T47D (cell line): ENCODE measurements at regions not wholly inside any gene's neighbourhood (a gene's known extent, or its start where the extent isn't known, plus 50 kb on each side); places are given as distances from the start of the nearest gene placed in this dataset.
"Not testable (repeated sequence)": the region's sequence is repeated elsewhere in the genome, so short reads cannot be mapped to it uniquely, and the experiment has no call there.

Experiments
- DNase-seq, 2 experiments: peaks; one replicate each; pipeline versions ENCODE4 v3.0.0 to v3.0.0-alpha.2; 2011 to 2012; ENCODE audit warnings: low read depth in 1 of 2, low spot score in 1 of 2
- in situ Hi-C: cut with HindIII; loops from 2 replicates; pipeline ENCODE4 v1.10.0; 2016; ENCODE audit warnings: low sequenced_read_pairs, low pct_unique_long_range_greater_than_20kb

DNA sequence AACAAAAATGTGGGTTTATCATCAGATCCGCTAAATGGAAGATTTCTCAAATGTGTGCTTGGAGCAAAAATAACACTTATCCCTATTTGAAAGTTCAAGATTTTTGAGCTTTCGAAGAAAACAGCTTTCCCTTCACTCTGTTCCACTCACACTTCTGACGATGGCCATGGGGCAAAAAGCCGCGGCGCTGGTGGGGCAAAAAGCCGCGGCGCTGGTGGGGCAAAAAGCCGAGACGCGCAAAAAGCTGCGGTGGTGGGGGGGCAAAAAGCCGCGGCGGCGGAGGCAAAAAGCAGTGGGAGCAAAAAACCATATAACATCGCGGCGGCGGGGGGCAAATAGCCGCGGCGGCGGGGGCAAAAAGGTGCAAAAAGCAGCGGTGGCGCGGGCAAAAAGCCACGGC lies 1631.5 kb downstream of the RPIA start:
- in situ Hi-C loops: not testable (repeated sequence)

DNA sequence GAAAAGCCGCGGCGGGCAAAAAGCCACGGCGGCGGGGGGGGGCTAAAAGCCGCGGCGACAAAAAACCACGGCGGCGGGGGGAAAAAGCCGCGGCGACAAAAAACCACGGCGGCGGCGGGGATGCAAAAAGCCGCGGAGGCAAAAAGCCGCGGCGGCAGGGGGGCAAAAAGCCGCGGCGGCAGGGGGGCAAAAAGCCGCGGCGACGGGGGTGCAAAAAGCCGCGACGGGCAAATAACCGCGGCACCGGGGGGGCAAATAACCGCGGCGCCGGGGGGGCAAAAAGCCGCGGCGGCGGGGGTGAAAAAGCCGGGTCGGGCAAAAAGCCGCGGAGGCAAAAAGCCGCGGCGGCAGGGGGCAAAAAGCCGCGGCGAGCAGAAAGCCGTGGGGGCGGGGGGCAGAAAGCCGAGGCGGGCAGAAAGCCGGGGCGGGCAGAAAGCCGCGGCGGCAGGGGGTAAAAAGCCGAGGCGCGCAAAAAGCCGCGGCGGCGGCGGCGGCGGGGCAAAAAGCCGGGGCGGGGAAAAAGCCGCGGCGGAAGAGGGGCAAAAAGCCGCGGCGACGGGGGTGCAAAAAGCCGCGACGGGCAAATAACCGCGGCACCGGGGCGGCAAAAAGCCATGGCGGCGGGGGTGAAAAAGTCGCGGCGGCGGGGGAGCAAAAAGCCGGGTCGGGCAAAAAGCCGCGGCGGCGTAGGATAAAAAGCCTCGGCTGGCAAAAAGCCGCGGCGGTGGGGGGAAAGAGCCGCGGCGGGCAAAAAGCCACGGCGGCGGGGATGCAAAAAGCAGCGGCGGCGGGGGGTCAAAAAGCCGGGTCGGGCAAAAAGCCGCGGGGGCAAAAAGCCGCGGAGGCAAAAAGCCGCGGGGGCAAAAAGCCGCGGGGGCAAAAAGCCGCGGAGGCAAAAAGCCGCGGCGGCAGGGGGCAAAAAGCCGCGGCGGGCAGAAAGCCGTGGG lies 1632.4 kb downstream of the RPIA start:
- DNase-seq, in situ Hi-C loops: not testable (repeated sequence)

More for the DNA sequence above, 1631.5 kb downstream of the RPIA start:
- not testable (repeated sequence) for DNase-seq

DNA sequence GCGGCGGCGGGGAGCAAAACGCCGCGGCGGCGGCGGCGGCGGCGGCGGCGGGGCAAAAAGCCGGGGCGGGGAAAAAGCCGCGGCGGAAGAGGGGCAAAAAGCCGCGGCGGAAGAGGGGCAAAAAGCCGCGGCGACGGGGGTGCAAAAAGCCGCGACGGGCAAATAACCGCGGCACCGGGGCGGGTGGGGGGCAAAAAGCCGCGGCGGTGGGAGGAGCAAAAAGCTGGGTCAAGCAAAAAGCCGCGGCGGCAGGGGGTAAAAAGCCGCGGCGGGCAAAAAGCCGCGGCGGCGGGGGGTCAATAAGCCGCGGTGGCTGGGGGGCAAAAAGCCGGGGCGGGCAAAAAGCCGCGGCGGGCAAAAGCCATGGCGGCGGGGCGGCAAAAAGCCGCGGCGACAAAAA lies 1633.2 kb downstream of the RPIA start:
- DNase-seq, in situ Hi-C loops: not testable (repeated sequence)

DNA sequence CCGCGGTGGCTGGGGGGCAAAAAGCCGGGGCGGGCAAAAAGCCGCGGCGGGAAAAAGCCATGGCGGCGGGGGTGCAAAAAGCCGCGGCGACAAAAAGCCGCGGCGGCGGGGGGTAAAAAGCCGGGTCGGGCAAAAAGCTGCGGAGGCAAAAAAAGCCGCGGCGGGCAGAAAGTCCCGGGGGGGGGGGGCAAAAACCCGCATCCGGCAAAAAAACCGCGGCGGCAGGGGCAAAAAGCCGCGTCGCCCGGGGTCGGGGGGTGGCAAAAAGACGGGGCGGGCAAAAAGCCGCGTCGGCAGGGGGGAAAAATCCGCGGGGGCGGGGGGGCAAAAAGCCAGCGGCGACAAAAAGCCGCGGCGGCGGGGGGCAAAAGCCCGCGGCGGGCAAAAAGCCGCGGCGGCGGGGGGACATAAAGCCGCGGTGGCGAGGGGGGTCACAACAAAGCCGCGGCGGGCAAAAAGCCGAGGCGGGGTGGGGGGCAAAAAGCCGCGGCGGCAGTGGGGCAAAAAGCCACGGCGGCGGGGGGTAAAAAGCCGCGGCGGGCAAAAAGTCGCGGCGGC lies 1634.4 kb downstream of the RPIA start:
- DNase-seq, in situ Hi-C loops: not testable (repeated sequence)

DNA sequence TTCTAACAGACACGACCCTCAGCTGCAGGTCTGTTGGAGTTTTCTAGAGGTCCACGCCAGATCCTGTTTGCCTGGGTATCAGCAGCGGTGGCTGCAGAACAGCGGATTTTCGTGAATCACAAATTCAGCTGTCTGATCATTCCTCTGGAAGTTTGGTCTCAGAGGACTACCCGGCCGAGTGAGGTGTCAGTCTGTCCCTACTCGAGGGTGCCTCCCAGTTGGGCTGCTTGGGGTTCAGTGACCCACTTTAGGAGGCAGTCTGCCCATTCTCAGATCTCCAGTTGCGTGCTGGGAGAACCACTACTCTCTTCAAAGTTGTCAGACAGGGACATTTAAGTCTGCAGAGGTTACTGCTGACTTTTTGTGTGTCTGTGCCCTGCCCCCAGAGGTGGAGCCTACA lies 1664.1 kb downstream of the RPIA start:
- DNase-seq, in situ Hi-C loops: not testable (repeated sequence)

DNA sequence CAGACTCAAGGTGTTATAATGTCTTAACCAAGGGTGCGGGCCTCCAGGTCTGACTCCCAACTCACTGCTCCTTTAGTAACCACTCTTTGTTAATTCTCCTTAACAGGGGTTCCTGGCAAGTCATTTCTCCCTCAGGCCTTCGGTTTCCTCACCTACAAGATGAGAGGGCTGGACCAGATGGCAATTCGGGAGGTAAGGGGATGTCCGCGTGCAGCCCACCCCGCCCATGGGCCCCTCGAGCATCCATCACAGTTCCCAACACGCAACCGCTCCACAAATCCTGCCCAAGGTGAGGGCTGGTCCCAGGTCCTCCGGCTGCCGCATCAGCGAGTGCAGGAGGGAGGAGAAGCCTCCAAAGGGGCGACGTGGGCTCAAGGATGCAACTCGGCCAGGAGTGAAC lies 1667.9 kb downstream of the RPIA start:
- DNase-seq, in situ Hi-C loops: not testable (repeated sequence)

DNA sequence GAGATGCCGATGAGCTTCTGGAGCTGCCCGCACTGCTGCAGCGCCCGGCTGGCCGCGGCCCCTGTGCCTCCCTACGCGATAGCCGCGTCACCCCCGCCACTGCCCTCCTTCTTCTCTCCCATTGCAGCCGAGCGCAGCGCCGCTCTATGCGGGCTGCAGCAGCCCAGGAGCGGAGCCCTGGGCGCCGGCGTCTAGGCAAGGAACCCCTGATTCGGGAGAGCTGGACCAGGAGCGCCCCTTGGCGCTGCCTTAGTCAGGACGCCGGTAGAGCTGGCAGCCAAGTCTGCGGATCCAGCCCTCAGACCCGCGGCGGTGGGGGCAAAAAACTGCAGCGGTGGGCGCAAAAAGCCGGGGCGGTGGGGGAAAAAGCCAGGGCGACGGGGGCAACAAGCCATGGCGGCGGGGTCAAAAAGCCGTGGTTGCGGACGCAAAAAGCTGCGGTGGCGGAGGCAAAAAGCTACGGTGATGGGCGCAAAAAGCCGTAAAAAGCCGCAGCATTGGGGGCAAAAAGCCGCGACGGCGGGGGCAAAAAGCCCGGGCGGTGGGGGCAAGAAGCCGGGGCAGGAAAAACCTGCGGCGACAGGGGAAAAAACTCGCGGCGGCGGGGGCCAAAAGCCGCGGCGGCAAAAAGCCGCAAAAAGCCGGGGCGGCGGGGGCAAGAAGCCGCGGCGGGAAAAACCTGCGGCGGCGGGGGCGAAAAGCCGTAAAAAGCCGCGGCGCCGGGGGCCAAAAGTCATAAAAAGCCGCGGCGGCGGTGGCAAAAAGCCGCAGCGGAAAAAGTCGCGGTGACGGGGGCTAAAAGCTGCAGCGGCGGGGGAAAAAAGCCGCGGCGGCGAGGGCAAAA lies 1668.6 kb downstream of the RPIA start:
- in situ Hi-C loops, DNase-seq: not testable (repeated sequence)

DNA sequence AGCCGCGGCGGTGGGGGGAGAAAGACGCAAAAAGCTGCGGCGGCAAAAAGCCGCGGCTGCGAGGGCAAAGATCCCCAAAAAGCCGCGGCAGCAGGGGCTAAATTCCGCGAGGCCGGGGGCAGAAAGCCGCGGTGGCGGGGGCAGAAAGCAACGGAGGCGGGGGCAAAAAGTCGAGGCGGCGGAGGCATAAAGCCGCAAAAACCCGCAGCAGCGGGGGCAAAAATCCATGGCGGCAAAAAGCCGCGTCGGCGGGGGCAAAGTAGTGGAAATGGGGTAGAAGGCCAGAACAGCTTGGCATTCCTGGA lies 1669.2 kb downstream of the RPIA start:
- DNase-seq, in situ Hi-C loops: not testable (repeated sequence)
